ENCODE measurements at regions not wholly inside any gene's neighbourhood (a gene's known extent, or its start where the extent isn't known, plus 50 kb on each side); places are given as distances from the start of the nearest gene placed in this dataset.

GRCh38 chr21:27631471-27631870 is 664.6 kb upstream of the ADAMTS5 start:
- no peaks in the 10 kb centered on the region for H3K9me3 Mint-ChIP-seq
- H3K36me3 Mint-ChIP-seq: peaks cover 1% of the 10 kb centered on the region
- no peaks in the 10 kb centered on the region for H3K27me3 Mint-ChIP-seq
- H3K4me3 Mint-ChIP-seq: no peak overlapping the region
- no peaks in the 10 kb centered on the region for H3K4me1 Mint-ChIP-seq
- H3K27ac Mint-ChIP-seq: no peak overlapping the region
- no peak for ATAC-seq (ENCODE audit: low read depth)
- DNase-seq: no peak
- POLR2A ChIA-PET: no interaction called here

DNA sequence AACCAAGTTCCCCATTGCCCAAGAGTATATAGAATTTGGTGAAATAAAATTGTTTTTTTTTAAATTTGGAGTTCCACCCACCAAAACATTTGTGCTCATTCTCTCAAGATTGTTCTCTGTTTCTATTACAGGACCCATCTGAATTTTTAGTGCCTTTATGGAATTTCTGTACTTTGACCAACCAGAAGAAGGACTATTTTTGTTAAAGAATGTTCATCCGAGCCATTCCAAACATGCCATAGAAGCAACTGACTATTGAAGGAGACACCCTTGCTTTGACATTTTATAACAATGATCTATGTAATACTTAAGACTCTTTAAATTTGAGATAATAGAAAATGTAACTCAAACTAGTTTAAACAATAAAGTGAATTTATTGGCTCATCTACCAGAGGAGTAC is 655.7 kb upstream of the ADAMTS5 start:
- ATAC-seq (ENCODE audit: low read depth) (no peak), DNase-seq (no peak)
- Mint-ChIP-seq H3K27me3 (no peaks in the 10 kb centered on the region), H3K4me3 (no peak overlapping the region), H3K4me1 (no peaks in the 10 kb centered on the region), H3K36me3 (no peaks in the 10 kb centered on the region), H3K27ac (no peak overlapping the region), H3K9me3 (peaks cover 3% of the 10 kb centered on the region)
- POLR2A ChIA-PET: no interaction called here

- no peaks in the 10 kb centered on the region for H3K27me3 Mint-ChIP-seq
- H3K36me3 Mint-ChIP-seq: no peaks in the 10 kb centered on the region
- no peak for DNase-seq
- peaks cover 1% of the 10 kb centered on the region for H3K9me3 Mint-ChIP-seq
- POLR2A ChIA-PET: no interaction called here
- H3K27ac Mint-ChIP-seq: no peak overlapping the region
- no peaks in the 10 kb centered on the region for H3K4me1 Mint-ChIP-seq
- H3K4me3 Mint-ChIP-seq: no peak overlapping the region
- no peak for ATAC-seq (ENCODE audit: low read depth)
Measured at GRCh38 chr21:27614231-27614630, 647.3 kb upstream of the ADAMTS5 start.

- H3K27me3 Mint-ChIP-seq: no peaks in the 10 kb centered on the region
- DNase-seq: no peak
- peaks cover 9% of the 10 kb centered on the region for H3K9me3 Mint-ChIP-seq
- no peaks in the 10 kb centered on the region for H3K36me3 Mint-ChIP-seq
- POLR2A ChIA-PET: no interaction called here
- peak overlapping the region; percentile 12 for H3K27ac Mint-ChIP-seq
- no peak for ATAC-seq (ENCODE audit: low read depth)
- H3K4me3 Mint-ChIP-seq: no peak overlapping the region
- no peaks in the 10 kb centered on the region for H3K4me1 Mint-ChIP-seq
Measured at GRCh38 chr21:27606422-27606821, 639.5 kb upstream of the ADAMTS5 start.

DNA sequence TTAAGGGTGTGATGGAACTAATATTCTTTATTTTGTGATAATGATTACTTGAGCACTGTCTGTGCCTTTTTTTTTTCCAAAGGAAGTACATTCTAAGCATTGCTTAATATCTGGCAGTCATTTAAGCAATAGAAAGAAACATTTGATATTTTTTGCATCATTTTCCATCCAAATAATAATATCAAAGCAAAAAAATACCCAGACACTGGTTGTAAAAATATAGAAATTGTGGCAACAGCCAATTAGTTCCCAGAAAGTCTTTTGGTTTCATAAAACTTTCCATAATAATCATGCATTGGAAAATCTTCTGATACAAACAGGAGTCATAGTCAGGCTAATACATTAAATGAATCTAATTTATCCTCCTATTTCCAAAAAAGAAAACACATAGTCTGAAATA is 629.3 kb upstream of the ADAMTS5 start:
- Mint-ChIP-seq H3K9me3 (peaks cover 9% of the 10 kb centered on the region), H3K4me1 (no peaks in the 10 kb centered on the region), H3K27me3 (no peaks in the 10 kb centered on the region), H3K36me3 (no peaks in the 10 kb centered on the region), H3K4me3 (no peak overlapping the region), H3K27ac (no peak overlapping the region)
- ATAC-seq (ENCODE audit: low read depth) (no peak), DNase-seq (no peak)
- POLR2A ChIA-PET: no interaction called here

DNA sequence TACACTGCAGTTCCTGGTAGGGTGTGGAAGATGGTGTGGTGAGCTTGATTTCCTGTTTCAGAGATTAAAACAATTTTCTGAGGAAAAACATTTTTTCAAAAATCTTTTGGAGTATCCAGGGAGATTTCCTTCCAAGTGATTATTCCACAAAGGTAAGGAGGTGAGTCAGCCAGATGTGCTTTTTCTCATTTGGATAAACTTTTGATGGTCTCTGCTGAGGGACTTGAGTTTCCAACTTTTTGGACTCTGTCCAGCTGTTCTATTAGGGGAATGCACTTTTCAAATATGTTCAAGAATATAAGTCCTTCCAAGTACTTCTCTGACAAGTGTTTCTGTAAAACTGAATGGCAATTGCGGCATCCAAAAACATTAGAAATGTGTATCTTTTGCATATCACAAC is 628.8 kb upstream of the ADAMTS5 start:
- no peak overlapping the region for H3K27ac Mint-ChIP-seq
- H3K36me3 Mint-ChIP-seq: no peaks in the 10 kb centered on the region

GRCh38 chr21:27590271-27590670 is 623.4 kb upstream of the ADAMTS5 start:
- Mint-ChIP-seq H3K9me3 (peaks cover 3% of the 10 kb centered on the region), H3K36me3 (no peaks in the 10 kb centered on the region), H3K27me3 (no peaks in the 10 kb centered on the region), H3K27ac (no peak overlapping the region), H3K4me3 (no peak overlapping the region), H3K4me1 (no peaks in the 10 kb centered on the region)
- POLR2A ChIA-PET: no interaction called here
- no peak for ATAC-seq (ENCODE audit: low read depth)
- no peak for DNase-seq

More for the DNA sequence above, 628.8 kb upstream of the ADAMTS5 start:
- no peaks in the 10 kb centered on the region for H3K27me3 Mint-ChIP-seq
- no peak for ATAC-seq (ENCODE audit: low read depth)
- peaks cover 9% of the 10 kb centered on the region for H3K9me3 Mint-ChIP-seq
- POLR2A ChIA-PET: no interaction called here
- DNase-seq: no peak
- no peaks in the 10 kb centered on the region for H3K4me1 Mint-ChIP-seq
- H3K4me3 Mint-ChIP-seq: no peak overlapping the region

DNA sequence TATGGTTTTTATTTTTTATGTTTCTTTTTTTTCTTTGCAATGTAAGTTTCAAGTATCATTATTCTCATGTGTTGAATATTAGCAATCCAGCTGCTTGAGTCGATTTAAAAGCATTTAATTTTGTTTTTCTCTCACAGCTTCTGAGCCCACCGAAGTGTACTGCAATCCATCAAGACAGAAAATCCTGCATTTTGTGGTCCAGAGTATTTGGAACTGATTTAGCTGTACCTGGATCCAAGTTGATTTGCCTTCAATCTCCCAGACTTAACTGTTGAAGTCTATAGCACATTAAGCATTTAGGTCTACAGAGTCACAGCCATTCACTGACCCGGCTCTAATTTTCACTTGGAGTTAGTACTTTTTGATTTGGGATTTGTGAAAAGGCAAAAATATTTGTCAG is 622.9 kb upstream of the ADAMTS5 start:
- Mint-ChIP-seq H3K9me3 (peaks cover 3% of the 10 kb centered on the region), H3K36me3 (no peaks in the 10 kb centered on the region), H3K4me3 (no peak overlapping the region), H3K4me1 (no peaks in the 10 kb centered on the region), H3K27ac (no peak overlapping the region), H3K27me3 (no peaks in the 10 kb centered on the region)
- DNase-seq: no peak
- no peak for ATAC-seq (ENCODE audit: low read depth)
- POLR2A ChIA-PET: no interaction called here

GRCh38 chr21:27586986-27587385 is 620.1 kb upstream of the ADAMTS5 start:
- ATAC-seq (ENCODE audit: low read depth): no peak

DNA sequence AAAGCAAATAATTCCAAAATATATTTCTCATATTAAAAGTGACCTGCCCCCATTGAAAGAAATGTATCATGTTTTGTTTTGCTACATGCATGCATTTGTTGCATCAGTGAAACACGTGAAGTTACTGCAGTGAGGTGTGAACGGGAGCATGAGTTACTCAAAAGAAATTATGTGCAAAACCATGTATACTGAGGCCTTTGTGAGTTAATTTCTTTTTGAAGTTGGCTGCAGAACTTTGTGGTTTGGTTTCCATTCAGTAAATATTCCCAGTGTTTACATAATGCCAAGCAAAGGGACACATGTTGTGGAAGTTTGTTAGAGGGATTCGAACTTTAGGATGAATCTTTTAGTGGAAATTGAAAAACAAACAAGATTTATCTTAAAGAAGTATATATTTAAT is 619.4 kb upstream of the ADAMTS5 start:
- H3K27ac Mint-ChIP-seq: no peak overlapping the region
- no peaks in the 10 kb centered on the region for H3K4me1 Mint-ChIP-seq
- H3K36me3 Mint-ChIP-seq: no peaks in the 10 kb centered on the region
- POLR2A ChIA-PET: no interaction called here
- H3K27me3 Mint-ChIP-seq: no peaks in the 10 kb centered on the region
- H3K4me3 Mint-ChIP-seq: no peak overlapping the region
- DNase-seq (no peak), ATAC-seq (ENCODE audit: low read depth) (no peak)
- H3K9me3 Mint-ChIP-seq: no peaks in the 10 kb centered on the region

More at GRCh38 chr21:27586986-27587385, 620.1 kb upstream of the ADAMTS5 start:
- no peak overlapping the region for H3K4me3 Mint-ChIP-seq
- no peaks in the 10 kb centered on the region for H3K9me3 Mint-ChIP-seq
- H3K36me3 Mint-ChIP-seq: no peaks in the 10 kb centered on the region
- no peaks in the 10 kb centered on the region for H3K4me1 Mint-ChIP-seq
- POLR2A ChIA-PET: no interaction called here
- no peak for DNase-seq
- no peak overlapping the region for H3K27ac Mint-ChIP-seq
- H3K27me3 Mint-ChIP-seq: no peaks in the 10 kb centered on the region

GRCh38 chr21:27584256-27584655 is 617.4 kb upstream of the ADAMTS5 start:
- DNase-seq (no peak), ATAC-seq (ENCODE audit: low read depth) (no peak)
- no peak overlapping the region for H3K27ac Mint-ChIP-seq
- no peaks in the 10 kb centered on the region for H3K9me3 Mint-ChIP-seq
- POLR2A ChIA-PET: no interaction called here
- no peaks in the 10 kb centered on the region for H3K4me1 Mint-ChIP-seq
- no peaks in the 10 kb centered on the region for H3K36me3 Mint-ChIP-seq
- H3K27me3 Mint-ChIP-seq: no peaks in the 10 kb centered on the region
- no peak overlapping the region for H3K4me3 Mint-ChIP-seq

- POLR2A ChIA-PET: no interaction called here
- H3K4me1 Mint-ChIP-seq: no peaks in the 10 kb centered on the region
- no peak overlapping the region for H3K27ac Mint-ChIP-seq
- no peaks in the 10 kb centered on the region for H3K27me3 Mint-ChIP-seq
- ATAC-seq (ENCODE audit: low read depth) (no peak), DNase-seq (no peak)
- H3K4me3 Mint-ChIP-seq: no peak overlapping the region
- H3K36me3 Mint-ChIP-seq: no peaks in the 10 kb centered on the region
- no peaks in the 10 kb centered on the region for H3K9me3 Mint-ChIP-seq
Measured at GRCh38 chr21:27582948-27583430, 616.1 kb upstream of the ADAMTS5 start.

- H3K36me3 Mint-ChIP-seq: no peaks in the 10 kb centered on the region
- DNase-seq: no peak
- no peaks in the 10 kb centered on the region for H3K4me1 Mint-ChIP-seq
- no peak overlapping the region for H3K4me3 Mint-ChIP-seq
- POLR2A ChIA-PET: no interaction called here
- no peaks in the 10 kb centered on the region for H3K27me3 Mint-ChIP-seq
- no peaks in the 10 kb centered on the region for H3K9me3 Mint-ChIP-seq
- no peak overlapping the region for H3K27ac Mint-ChIP-seq
- no peak for ATAC-seq (ENCODE audit: low read depth)
Measured at GRCh38 chr21:27582246-27582947, 615.5 kb upstream of the ADAMTS5 start.

- Mint-ChIP-seq H3K27ac (no peak overlapping the region), H3K9me3 (no peaks in the 10 kb centered on the region), H3K36me3 (no peaks in the 10 kb centered on the region), H3K4me1 (no peaks in the 10 kb centered on the region), H3K27me3 (no peaks in the 10 kb centered on the region), H3K4me3 (no peak overlapping the region)
- no peak for ATAC-seq (ENCODE audit: low read depth)
- DNase-seq: no peak
- POLR2A ChIA-PET: no interaction called here
Measured at GRCh38 chr21:27581168-27581567, 614.3 kb upstream of the ADAMTS5 start.

GRCh38 chr21:27580276-27580675 is 613.4 kb upstream of the ADAMTS5 start:
- no peaks in the 10 kb centered on the region for H3K27me3 Mint-ChIP-seq
- ATAC-seq (ENCODE audit: low read depth): no peak
- POLR2A ChIA-PET: no interaction called here
- H3K4me1 Mint-ChIP-seq: no peaks in the 10 kb centered on the region
- no peak overlapping the region for H3K4me3 Mint-ChIP-seq
- H3K27ac Mint-ChIP-seq: no peak overlapping the region
- no peaks in the 10 kb centered on the region for H3K9me3 Mint-ChIP-seq
- H3K36me3 Mint-ChIP-seq: no peaks in the 10 kb centered on the region
- no peak for DNase-seq
